ENCODE measurements at regions not wholly inside any gene's neighbourhood (a gene's known extent, or its start where the extent isn't known, plus 50 kb on each side); places are given as distances from the start of the nearest gene placed in this dataset.

DNA sequence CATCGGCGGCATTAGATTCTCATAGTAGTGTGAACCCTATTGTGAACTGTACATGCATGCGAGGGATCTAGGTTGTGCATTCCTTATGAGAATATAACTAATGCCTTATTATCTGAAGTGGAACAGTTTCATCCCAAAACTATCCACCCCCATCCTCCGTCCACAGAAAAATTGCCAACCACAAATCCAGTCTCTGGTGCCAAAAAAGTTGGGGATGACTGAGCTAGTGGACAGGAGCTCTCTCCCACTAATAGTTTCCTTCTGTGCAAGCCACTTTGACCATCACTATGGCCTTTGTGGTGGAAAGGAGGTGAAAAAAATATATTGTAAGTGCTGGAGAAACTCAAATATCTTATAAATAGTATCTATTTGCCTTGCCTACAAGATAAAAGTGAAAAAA, 857.8 kb downstream of the DIAPH3 start:
- H3K9me3 ChIP-seq (ENCODE audit: low read length), result no peaks in the 10 kb centered on the region
- no peaks in the 10 kb centered on the region for H3F3A ChIP-seq (ENCODE audit: insufficient read depth, low read length, poor library complexity, severe bottlenecking)
- no peak overlapping the region for H3K4me3 ChIP-seq (ENCODE audit: low read length)
- no peaks in the 10 kb centered on the region for H3K36me3 ChIP-seq (ENCODE audit: insufficient read depth, low read length)
- no peaks in the 10 kb centered on the region for H3K27me3 ChIP-seq (ENCODE audit: insufficient read depth, low read depth, low read length)
- no peaks in the 10 kb centered on the region for H4K20me1 ChIP-seq (ENCODE audit: insufficient read depth)
- no peaks in the 10 kb centered on the region for H3K9me2 ChIP-seq (ENCODE audit: insufficient read depth, low read length)
- no peak overlapping the region for H2AFZ ChIP-seq (ENCODE audit: low read depth, low read length)
- no peak overlapping the region for H3K4me2 ChIP-seq (ENCODE audit: low read length)
- H3K9ac ChIP-seq (ENCODE audit: low read length), result no peak overlapping the region
- no peak for TF ChIP-seq TAF1 (IDR thresholded peaks at IDR 0.05; ENCODE audit: low read depth)
- no peak for TF ChIP-seq SMC3 (conservative IDR thresholded peaks at IDR 0.05; ENCODE audit: poor library complexity)
- TF ChIP-seq POLR2AphosphoS5 (IDR thresholded peaks at IDR 0.05), result no peak
- TF ChIP-seq, protein P1, sequence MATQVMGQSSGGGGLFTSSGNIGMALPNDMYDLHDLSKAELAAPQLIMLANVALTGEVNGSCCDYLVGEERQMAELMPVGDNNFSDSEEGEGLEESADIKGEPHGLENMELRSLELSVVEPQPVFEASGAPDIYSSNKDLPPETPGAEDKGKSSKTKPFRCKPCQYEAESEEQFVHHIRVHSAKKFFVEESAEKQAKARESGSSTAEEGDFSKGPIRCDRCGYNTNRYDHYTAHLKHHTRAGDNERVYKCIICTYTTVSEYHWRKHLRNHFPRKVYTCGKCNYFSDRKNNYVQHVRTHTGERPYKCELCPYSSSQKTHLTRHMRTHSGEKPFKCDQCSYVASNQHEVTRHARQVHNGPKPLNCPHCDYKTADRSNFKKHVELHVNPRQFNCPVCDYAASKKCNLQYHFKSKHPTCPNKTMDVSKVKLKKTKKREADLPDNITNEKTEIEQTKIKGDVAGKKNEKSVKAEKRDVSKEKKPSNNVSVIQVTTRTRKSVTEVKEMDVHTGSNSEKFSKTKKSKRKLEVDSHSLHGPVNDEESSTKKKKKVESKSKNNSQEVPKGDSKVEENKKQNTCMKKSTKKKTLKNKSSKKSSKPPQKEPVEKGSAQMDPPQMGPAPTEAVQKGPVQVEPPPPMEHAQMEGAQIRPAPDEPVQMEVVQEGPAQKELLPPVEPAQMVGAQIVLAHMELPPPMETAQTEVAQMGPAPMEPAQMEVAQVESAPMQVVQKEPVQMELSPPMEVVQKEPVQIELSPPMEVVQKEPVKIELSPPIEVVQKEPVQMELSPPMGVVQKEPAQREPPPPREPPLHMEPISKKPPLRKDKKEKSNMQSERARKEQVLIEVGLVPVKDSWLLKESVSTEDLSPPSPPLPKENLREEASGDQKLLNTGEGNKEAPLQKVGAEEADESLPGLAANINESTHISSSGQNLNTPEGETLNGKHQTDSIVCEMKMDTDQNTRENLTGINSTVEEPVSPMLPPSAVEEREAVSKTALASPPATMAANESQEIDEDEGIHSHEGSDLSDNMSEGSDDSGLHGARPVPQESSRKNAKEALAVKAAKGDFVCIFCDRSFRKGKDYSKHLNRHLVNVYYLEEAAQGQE (IDR thresholded peaks at IDR 0.05; ENCODE audit: borderline replicate concordance), result no peak
- TF ChIP-seq, protein P2, sequence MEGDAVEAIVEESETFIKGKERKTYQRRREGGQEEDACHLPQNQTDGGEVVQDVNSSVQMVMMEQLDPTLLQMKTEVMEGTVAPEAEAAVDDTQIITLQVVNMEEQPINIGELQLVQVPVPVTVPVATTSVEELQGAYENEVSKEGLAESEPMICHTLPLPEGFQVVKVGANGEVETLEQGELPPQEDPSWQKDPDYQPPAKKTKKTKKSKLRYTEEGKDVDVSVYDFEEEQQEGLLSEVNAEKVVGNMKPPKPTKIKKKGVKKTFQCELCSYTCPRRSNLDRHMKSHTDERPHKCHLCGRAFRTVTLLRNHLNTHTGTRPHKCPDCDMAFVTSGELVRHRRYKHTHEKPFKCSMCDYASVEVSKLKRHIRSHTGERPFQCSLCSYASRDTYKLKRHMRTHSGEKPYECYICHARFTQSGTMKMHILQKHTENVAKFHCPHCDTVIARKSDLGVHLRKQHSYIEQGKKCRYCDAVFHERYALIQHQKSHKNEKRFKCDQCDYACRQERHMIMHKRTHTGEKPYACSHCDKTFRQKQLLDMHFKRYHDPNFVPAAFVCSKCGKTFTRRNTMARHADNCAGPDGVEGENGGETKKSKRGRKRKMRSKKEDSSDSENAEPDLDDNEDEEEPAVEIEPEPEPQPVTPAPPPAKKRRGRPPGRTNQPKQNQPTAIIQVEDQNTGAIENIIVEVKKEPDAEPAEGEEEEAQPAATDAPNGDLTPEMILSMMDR (IDR thresholded peaks at IDR 0.05; ENCODE audit: poor library complexity, severe bottlenecking), result no peak
- no peak overlapping the region for H3K27ac ChIP-seq (ENCODE audit: low read length)
- no peaks in the 10 kb centered on the region for H3K79me2 ChIP-seq (replicated peaks; ENCODE audit: insufficient read depth, low read length)

DNA sequence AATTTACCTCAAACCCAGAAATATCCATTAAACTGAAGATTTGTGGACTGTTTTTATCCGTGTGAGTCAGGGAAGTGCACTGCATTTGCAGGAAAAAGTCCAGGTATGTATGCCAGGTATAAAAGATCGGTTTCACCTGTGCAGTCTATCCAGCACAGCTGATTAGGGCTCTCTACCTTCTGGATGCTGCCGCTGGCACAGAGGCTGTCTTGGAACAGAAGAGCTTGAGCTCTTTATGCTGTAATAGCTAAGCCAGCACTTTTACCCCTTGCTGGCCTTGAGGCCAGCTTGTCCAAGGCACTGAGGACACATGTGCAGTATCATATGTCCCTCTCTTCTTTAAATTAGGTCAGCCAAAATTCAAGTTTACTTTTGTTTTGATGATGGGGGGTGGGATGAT, 851.0 kb downstream of the DIAPH3 start:
- TF ChIP-seq MXI1 (conservative IDR thresholded peaks at IDR 0.05; ENCODE audit: poor library complexity, severe bottlenecking) (no peak), TAF1 (IDR thresholded peaks at IDR 0.05; ENCODE audit: low read depth) (no peak), EP300 (conservative IDR thresholded peaks at IDR 0.05; ENCODE audit: poor library complexity, severe bottlenecking) (no peak), POLR2AphosphoS5 (IDR thresholded peaks at IDR 0.05) (no peak)
- TF ChIP-seq, protein P2 (IDR thresholded peaks at IDR 0.05; ENCODE audit: poor library complexity, severe bottlenecking), result no peak
- Histone ChIP-seq H2AFZ (ENCODE audit: low read depth, low read length) (no peak overlapping the region), H3K36me3 (ENCODE audit: insufficient read depth, low read length) (no peaks in the 10 kb centered on the region), H3K27me3 (ENCODE audit: insufficient read depth, low read depth, low read length) (no peaks in the 10 kb centered on the region), H3K79me2 (replicated peaks; ENCODE audit: insufficient read depth, low read length) (no peaks in the 10 kb centered on the region), H3K4me3 (ENCODE audit: low read length) (no peak overlapping the region), H3F3A (ENCODE audit: insufficient read depth, low read length, poor library complexity, severe bottlenecking) (no peaks in the 10 kb centered on the region), H3K9ac (ENCODE audit: low read length) (no peak overlapping the region), H3K9me2 (ENCODE audit: insufficient read depth, low read length) (no peaks in the 10 kb centered on the region), H3K27ac (ENCODE audit: low read length) (no peak overlapping the region), H3K4me2 (ENCODE audit: low read length) (no peak overlapping the region), H3K9me3 (ENCODE audit: low read length) (no peaks in the 10 kb centered on the region), H4K20me1 (ENCODE audit: insufficient read depth) (no peaks in the 10 kb centered on the region)
